Trophoblast cell (in vitro differentiated cells and primary cell): ENCODE measurements at regions not wholly inside any gene's neighbourhood (a gene's known extent, or its start where the extent isn't known, plus 50 kb on each side); places are given as distances from the start of the nearest gene placed in this dataset.

Source experiments
- DNase-seq, 2 donors: peaks; one replicate each; pipeline ENCODE4 v3.0.0-alpha.2; 2016
- H2AFZ ChIP-seq: 2 replicates; pipeline ENCODE4 v1.6.1; 2013; ENCODE audit warnings: low read length, moderate library complexity, mild to moderate bottlenecking; ENCODE audit not compliant: insufficient read depth, poor library complexity
- H2AK5ac ChIP-seq: 2 replicates; pipeline ENCODE4 v1.6.1; 2013; ENCODE audit warnings: mild to moderate bottlenecking, low read length
- H2BK120ac ChIP-seq: 2 replicates; pipeline ENCODE4 v1.6.1; 2013; ENCODE audit warnings: low read length, mild to moderate bottlenecking, moderate library complexity; ENCODE audit not compliant: insufficient read depth, poor library complexity
- H2BK12ac ChIP-seq: 2 replicates; pipeline ENCODE4 v1.6.1; 2013; ENCODE audit warnings: mild to moderate bottlenecking, low read length, moderate library complexity
- H2BK5ac ChIP-seq: 2 replicates; pipeline ENCODE4 v1.6.1; 2013; ENCODE audit warnings: low read length, low read depth, moderate library complexity, mild to moderate bottlenecking; ENCODE audit not compliant: poor library complexity
- H3K14ac ChIP-seq: 2 replicates; pipeline ENCODE4 v1.6.1; 2013; ENCODE audit warnings: mild to moderate bottlenecking, low read length
- H3K18ac ChIP-seq: 2 replicates; pipeline ENCODE4 v1.6.1; 2013; ENCODE audit warnings: mild to moderate bottlenecking, low read length
- H3K23ac ChIP-seq: 2 replicates; pipeline ENCODE4 v1.6.1; 2013; ENCODE audit warnings: low read length
- H3K27ac ChIP-seq: 2 replicates; pipeline ENCODE4 v1.5.1; 2013; ENCODE audit warnings: low read depth, mild to moderate bottlenecking, inconsistent platforms, low read length, moderate library complexity
- H3K27me3 ChIP-seq: 2 replicates; pipeline ENCODE4 v1.6.1; 2013; ENCODE audit warnings: inconsistent platforms, mild to moderate bottlenecking, low read length, moderate library complexity; ENCODE audit not compliant: insufficient read depth
- H3K36me3 ChIP-seq, 2 experiments: 1 replicate in 1 of 2; 2 replicates in 1 of 2; pipeline ENCODE4 v1.6.1; 2013; ENCODE audit warnings: low read length in 2 of 2, mild to moderate bottlenecking in 2 of 2, moderate library complexity in 1 of 2; ENCODE audit not compliant: insufficient read depth in 2 of 2, control insufficient read depth in 1 of 2
- H3K4ac ChIP-seq: 2 replicates; pipeline ENCODE4 v1.6.1; 2013; ENCODE audit warnings: low read depth, mild to moderate bottlenecking, low read length, moderate library complexity
- H3K4me1 ChIP-seq, 2 experiments: 1 replicate in 1 of 2; 2 replicates in 1 of 2; pipeline ENCODE4 v1.6.1; 2013; ENCODE audit warnings: low read length in 2 of 2, mild to moderate bottlenecking in 2 of 2, moderate library complexity in 1 of 2; ENCODE audit not compliant: insufficient read depth in 2 of 2, control insufficient read depth in 1 of 2
- H3K4me2 ChIP-seq: 2 replicates; pipeline ENCODE4 v1.6.1; 2013; ENCODE audit warnings: inconsistent platforms, mild to moderate bottlenecking, low read length, moderate library complexity
- H3K4me3 ChIP-seq: 2 replicates; pipeline ENCODE4 v1.5.1; 2013; ENCODE audit warnings: mild to moderate bottlenecking, low read depth, low read length, inconsistent platforms
- H3K79me1 ChIP-seq: one replicate; pipeline ENCODE4 v1.6.1; 2013; ENCODE audit warnings: low read length
- H3K79me2 ChIP-seq: 2 replicates; pipeline ENCODE4 v1.6.1; 2013; ENCODE audit warnings: low read length, mild to moderate bottlenecking; ENCODE audit not compliant: control insufficient read depth, insufficient read depth, poor library complexity
- H3K9ac ChIP-seq: 2 replicates; pipeline ENCODE4 v1.6.1; 2013; ENCODE audit warnings: mild to moderate bottlenecking, low read length
- H3K9me3 ChIP-seq: 2 replicates; pipeline ENCODE4 v1.6.1; 2013; ENCODE audit warnings: low read depth, mild to moderate bottlenecking, control low read depth, inconsistent platforms, low read length; ENCODE audit not compliant: insufficient read depth
- H4K12ac ChIP-seq: 2 replicates; pipeline ENCODE4 v1.6.1; 2013; ENCODE audit warnings: low read depth, mild to moderate bottlenecking, low read length, moderate library complexity
- H4K8ac ChIP-seq: 2 replicates; pipeline ENCODE4 v1.6.1; 2013; ENCODE audit warnings: low read depth, mild to moderate bottlenecking, low read length, moderate library complexity
- H4K91ac ChIP-seq: one replicate; pipeline ENCODE4 v1.6.1; 2013; ENCODE audit warnings: low read depth, mild to moderate bottlenecking, low read length, moderate library complexity
- WGBS: extraction: QIAGEN DNeasy Blood & Tissue Kit; methylation state at CpG from one replicate; pipeline ENCODE4 v1.1.7; 2013; ENCODE audit warnings: missing lambda C conversion rate; ENCODE audit not compliant: insufficient read length, insufficient coverage; ENCODE audit errors: extremely low coverage; 5-methylcytosine and 5-hydroxymethylcytosine counted together

- H4K91ac ChIP-seq, result no peak overlapping the region
- H2BK5ac ChIP-seq, result no peak overlapping the region
- H3K14ac ChIP-seq, result no peak overlapping the region
- H3K36me3 ChIP-seq, result no peaks in the 10 kb centered on the region
- no peak overlapping the region for H2BK12ac ChIP-seq
- no peaks in the 10 kb centered on the region for H3K79me1 ChIP-seq
- no peak overlapping the region for H3K4me3 ChIP-seq
- no peak overlapping the region for H3K18ac ChIP-seq
- H2AK5ac ChIP-seq, result no peak overlapping the region
- H3K4me1 ChIP-seq, result no peaks in the 10 kb centered on the region
- no peak overlapping the region for H4K8ac ChIP-seq
- no peak for DNase-seq
- no peaks in the 10 kb centered on the region for H3K79me2 ChIP-seq
- no peak overlapping the region for H3K9ac ChIP-seq
- H2AFZ ChIP-seq, result no peak overlapping the region
- no peaks in the 10 kb centered on the region for H3K9me3 ChIP-seq
- no peak overlapping the region for H3K4ac ChIP-seq
- no peak overlapping the region for H3K27ac ChIP-seq
- no peak overlapping the region for H3K23ac ChIP-seq
- WGBS, result no CpG with 5 or more reads among the region's 1 CpG
- H2BK120ac ChIP-seq, result no peak overlapping the region
- H4K12ac ChIP-seq, result no peak overlapping the region
- H3K4me2 ChIP-seq, result no peak overlapping the region
- H3K27me3 ChIP-seq, result no peaks in the 10 kb centered on the region
Measured at GRCh38 chr9:73773896-73774295, 622.2 kb downstream of the ANXA1 start.

- H3K14ac ChIP-seq, result no peak overlapping the region
- no peaks in the 10 kb centered on the region for H3K9me3 ChIP-seq
- H2BK120ac ChIP-seq, result no peak overlapping the region
- H3K36me3 ChIP-seq, result no peaks in the 10 kb centered on the region
- no peak overlapping the region for H4K12ac ChIP-seq
- H2AFZ ChIP-seq, result no peak overlapping the region
- H3K4me1 ChIP-seq, result no peaks in the 10 kb centered on the region
- no peak for DNase-seq
- H3K4me3 ChIP-seq, result no peak overlapping the region
- H4K91ac ChIP-seq, result no peak overlapping the region
- no peak overlapping the region for H3K27ac ChIP-seq
- no peak overlapping the region for H3K23ac ChIP-seq
- no peak overlapping the region for H2BK5ac ChIP-seq
- no peak overlapping the region for H2BK12ac ChIP-seq
- no peak overlapping the region for H3K18ac ChIP-seq
- H3K4me2 ChIP-seq, result no peak overlapping the region
- H3K79me1 ChIP-seq, result no peaks in the 10 kb centered on the region
- H3K79me2 ChIP-seq, result no peaks in the 10 kb centered on the region
- H2AK5ac ChIP-seq, result no peak overlapping the region
- no CpG with 5 or more reads among the region's 2 CpGs for WGBS
- no peak overlapping the region for H3K9ac ChIP-seq
- H3K4ac ChIP-seq, result no peak overlapping the region
- no peaks in the 10 kb centered on the region for H3K27me3 ChIP-seq
- no peak overlapping the region for H4K8ac ChIP-seq
Measured at GRCh38 chr9:73775757-73776156, 624.1 kb downstream of the ANXA1 start.

DNA sequence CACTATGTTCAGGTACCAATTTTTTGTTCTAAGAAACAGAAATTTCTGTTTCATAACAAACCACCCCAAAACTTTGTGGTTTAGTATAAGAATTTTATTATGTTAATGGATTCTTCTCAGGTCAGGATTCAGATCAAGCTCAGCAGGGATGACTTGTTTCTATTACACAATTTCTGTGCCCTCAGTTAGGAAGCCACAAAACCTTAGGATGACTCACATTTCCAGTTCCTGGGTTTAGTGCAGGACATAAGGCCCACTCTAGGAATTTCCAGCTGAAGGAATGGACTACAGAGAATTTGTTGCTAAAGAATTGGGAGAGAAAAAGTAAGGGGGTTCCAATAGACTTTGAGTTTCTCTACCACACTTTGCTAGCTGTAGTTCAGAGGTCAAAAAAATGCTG lies 629.3 kb downstream of the ANXA1 start:
- H4K8ac ChIP-seq, result no peak overlapping the region
- no peaks in the 10 kb centered on the region for H3K36me3 ChIP-seq
- H3K9ac ChIP-seq, result no peak overlapping the region
- DNase-seq, result peak in 1 of 2 donors; percentile 31
- H2BK12ac ChIP-seq, result no peak overlapping the region
- peaks cover 0 to 2% of the 10 kb centered on the region in 2 experiments for H3K4me1 ChIP-seq
- no peak overlapping the region for H3K14ac ChIP-seq
- H3K27ac ChIP-seq, result no peak overlapping the region
- no peaks in the 10 kb centered on the region for H3K79me2 ChIP-seq
- H2BK5ac ChIP-seq, result no peak overlapping the region
- no peak overlapping the region for H4K91ac ChIP-seq
- no peak overlapping the region for H2BK120ac ChIP-seq
- H3K18ac ChIP-seq, result no peak overlapping the region
- H3K23ac ChIP-seq, result no peak overlapping the region
- no peak overlapping the region for H4K12ac ChIP-seq
- no peak overlapping the region for H3K4me2 ChIP-seq
- H3K79me1 ChIP-seq, result no peaks in the 10 kb centered on the region
- no peak overlapping the region for H2AK5ac ChIP-seq
- H3K4me3 ChIP-seq, result no peak overlapping the region
- H2AFZ ChIP-seq, result no peak overlapping the region
- H3K9me3 ChIP-seq, result no peaks in the 10 kb centered on the region
- no peaks in the 10 kb centered on the region for H3K27me3 ChIP-seq
- H3K4ac ChIP-seq, result no peak overlapping the region

- no peak overlapping the region for H3K27ac ChIP-seq
- no peak overlapping the region for H3K4me2 ChIP-seq
- peaks cover 0 to 2% of the 10 kb centered on the region in 2 experiments for H3K4me1 ChIP-seq
- no peak overlapping the region for H2AK5ac ChIP-seq
- H2BK5ac ChIP-seq, result no peak overlapping the region
- no peak overlapping the region for H3K18ac ChIP-seq
- no peaks in the 10 kb centered on the region for H3K36me3 ChIP-seq
- H3K27me3 ChIP-seq, result no peaks in the 10 kb centered on the region
- H3K79me1 ChIP-seq, result no peaks in the 10 kb centered on the region
- H2AFZ ChIP-seq, result no peak overlapping the region
- no peak overlapping the region for H2BK120ac ChIP-seq
- no peak overlapping the region for H2BK12ac ChIP-seq
- DNase-seq, result no peak
- no peak overlapping the region for H3K4ac ChIP-seq
- H3K23ac ChIP-seq, result no peak overlapping the region
- H4K91ac ChIP-seq, result no peak overlapping the region
- H4K12ac ChIP-seq, result no peak overlapping the region
- H3K14ac ChIP-seq, result no peak overlapping the region
- H3K79me2 ChIP-seq, result no peaks in the 10 kb centered on the region
- no CpG with 5 or more reads among the region's 3 CpGs for WGBS
- no peaks in the 10 kb centered on the region for H3K9me3 ChIP-seq
- H3K9ac ChIP-seq, result no peak overlapping the region
- H4K8ac ChIP-seq, result no peak overlapping the region
- H3K4me3 ChIP-seq, result no peak overlapping the region
Measured at GRCh38 chr9:73782166-73782565, 630.5 kb downstream of the ANXA1 start.

- H3K4me1 ChIP-seq, result no peaks in the 10 kb centered on the region
- H4K91ac ChIP-seq, result no peak overlapping the region
Measured at GRCh38 chr9:73799446-73799845, 647.8 kb downstream of the ANXA1 start.

More at GRCh38 chr9:73799446-73799845, 647.8 kb downstream of the ANXA1 start:
- Histone ChIP-seq H3K4ac (no peak overlapping the region), H2BK5ac (no peak overlapping the region), H3K79me1 (no peaks in the 10 kb centered on the region), H3K27me3 (no peaks in the 10 kb centered on the region), H3K23ac (no peak overlapping the region), H3K18ac (no peak overlapping the region), H3K9me3 (no peaks in the 10 kb centered on the region), H3K36me3 (no peaks in the 10 kb centered on the region), H3K14ac (no peak overlapping the region), H2AK5ac (no peak overlapping the region), H2AFZ (no peak overlapping the region), H3K9ac (no peak overlapping the region), H2BK120ac (no peak overlapping the region), H4K12ac (no peak overlapping the region), H3K27ac (no peak overlapping the region), H4K8ac (no peak overlapping the region), H3K4me3 (no peak overlapping the region), H3K4me2 (no peak overlapping the region), H3K79me2 (no peaks in the 10 kb centered on the region), H2BK12ac (no peak overlapping the region)
- no peak for DNase-seq
